GM21576 (cell line): ENCODE measurements at regions not wholly inside any gene's neighbourhood (a gene's known extent, or its start where the extent isn't known, plus 50 kb on each side); places are given as distances from the start of the nearest gene placed in this dataset.
A peak's percentile ranks its signal among the peaks of the same experiment; 100 is the strongest.
"Not testable (repeated sequence)": the region's sequence is repeated elsewhere in the genome, so short reads cannot be mapped to it uniquely, and the experiment has no call there.

Experiments
- ATAC-seq: cut with Tn5 transposase; IDR thresholded peaks from one replicate; pipeline ENCODE4 v1.9.1; 2021; ENCODE audit warnings: mild to moderate bottlenecking, moderate library complexity; ENCODE audit not compliant: unreplicated experiment

- ATAC-seq, result peak; percentile 70
These were observed 194.0 kb downstream of the FAM181B start for GRCh38 chr11:82539669-82540068.

- no peak for ATAC-seq
These were observed 197.0 kb downstream of the FAM181B start for GRCh38 chr11:82536706-82537105.

- no peak for ATAC-seq
These were observed 199.9 kb downstream of the FAM181B start for GRCh38 chr11:82533628-82534327.

- no peak for ATAC-seq
These were observed 203.7 kb downstream of the FAM181B start for GRCh38 chr11:82529936-82530335.

GRCh38 chr11:82527081-82527584 is 206.5 kb downstream of the FAM181B start:
- ATAC-seq, result no peak

GRCh38 chr11:82523141-82523540 is 210.5 kb downstream of the FAM181B start:
- ATAC-seq, result no peak

GRCh38 chr11:82521427-82521826 is 212.2 kb downstream of the FAM181B start:
- no peak for ATAC-seq

- no peak for ATAC-seq
These were observed 226.4 kb downstream of the FAM181B start for GRCh38 chr11:82507288-82507687.

GRCh38 chr11:82505379-82505778 is 228.3 kb downstream of the FAM181B start:
- no peak for ATAC-seq

- not testable (repeated sequence) for ATAC-seq
These were observed 232.5 kb downstream of the FAM181B start for GRCh38 chr11:82501174-82501573.

- no peak for ATAC-seq
These were observed 238.7 kb downstream of the FAM181B start for GRCh38 chr11:82494988-82495432.

GRCh38 chr11:82474876-82475275 is 258.8 kb downstream of the FAM181B start:
- ATAC-seq, result no peak

GRCh38 chr11:82465481-82465880 is 268.2 kb downstream of the FAM181B start:
- no peak for ATAC-seq

GRCh38 chr11:82462608-82463242 is 270.9 kb downstream of the FAM181B start:
- ATAC-seq, result no peak

- ATAC-seq, result no peak
These were observed 274.9 kb downstream of the FAM181B start for GRCh38 chr11:82458761-82459160.

GRCh38 chr11:82458147-82458546 is 275.5 kb downstream of the FAM181B start:
- no peak for ATAC-seq

GRCh38 chr11:82450996-82451395 is 282.7 kb downstream of the FAM181B start:
- no peak for ATAC-seq

- no peak for ATAC-seq
These were observed 327.1 kb downstream of the FAM181B start for GRCh38 chr11:82406611-82407010.

- no peak for ATAC-seq
These were observed 328.2 kb downstream of the FAM181B start for GRCh38 chr11:82405421-82405820.

GRCh38 chr11:82404981-82405380 is 328.7 kb downstream of the FAM181B start:
- no peak for ATAC-seq

- ATAC-seq, result no peak
These were observed 329.9 kb downstream of the FAM181B start for GRCh38 chr11:82403640-82404305.

GRCh38 chr11:82398300-82398815 is 335.3 kb downstream of the FAM181B start:
- ATAC-seq, result no peak
